WTC11 (cell line): ENCODE measurements at regions not wholly inside any gene's neighbourhood (a gene's known extent, or its start where the extent isn't known, plus 50 kb on each side); places are given as distances from the start of the nearest gene placed in this dataset.

Source experiments
- ATF1 ChIP-seq: sonication (generic); formaldehyde crosslinking; IDR thresholded peaks from 2 replicates; pipeline ENCODE4 v1.8.1; 2023; ENCODE audit warnings: mild to moderate bottlenecking, moderate library complexity, missing genetic modification reagents
- CBFB ChIP-seq: sonication (generic); formaldehyde crosslinking; IDR thresholded peaks from 2 replicates; pipeline ENCODE4 v1.8.1; 2022; ENCODE audit warnings: mild to moderate bottlenecking, low read depth, missing genetic modification reagents
- CREM ChIP-seq: sonication (generic); formaldehyde crosslinking; IDR thresholded peaks from 2 replicates; pipeline ENCODE4 v1.8.1; 2022; ENCODE audit warnings: mild to moderate bottlenecking, missing genetic modification reagents, moderate library complexity
- KAT7 ChIP-seq: sonication (generic); formaldehyde crosslinking; IDR thresholded peaks from 2 replicates; pipeline ENCODE4 v1.8.1; 2023; ENCODE audit warnings: missing genetic modification reagents, mild to moderate bottlenecking, borderline replicate concordance
- NR2C2 ChIP-seq: sonication (generic); formaldehyde crosslinking; IDR thresholded peaks from 2 replicates; pipeline ENCODE4 v1.8.0; 2022; ENCODE audit warnings: mild to moderate bottlenecking, missing genetic modification reagents
- ZNF232 ChIP-seq: sonication (generic); formaldehyde crosslinking; IDR thresholded peaks from 2 replicates; pipeline ENCODE4 v1.8.0; 2022; ENCODE audit warnings: mild to moderate bottlenecking, missing genetic modification reagents
- TF ChIP-seq, protein P1 (sequence below): fragments of 200-600 bp; IDR thresholded peaks from 2 replicates; pipeline ENCODE4 v1.8.0; 2022; ENCODE audit warnings: antibody characterized with exemption
- TF ChIP-seq, protein P2 (sequence below): sonication (generic); formaldehyde crosslinking; IDR thresholded peaks from 2 replicates; pipeline ENCODE4 v1.8.1; 2023; ENCODE audit warnings: mild to moderate bottlenecking, missing genetic modification reagents, moderate library complexity
- TF ChIP-seq, protein P3 (sequence below): sonication (generic); formaldehyde crosslinking; IDR thresholded peaks from 2 replicates; pipeline ENCODE4 v1.8.0; 2022; ENCODE audit warnings: missing genetic modification reagents
- TF ChIP-seq, protein P4 (sequence below): sonication (generic); formaldehyde crosslinking; conservative IDR thresholded peaks from 2 replicates; pipeline ENCODE4 v1.8.1; 2023; ENCODE audit warnings: mild to moderate bottlenecking, low read depth, missing genetic modification reagents, moderate library complexity
- TF ChIP-seq, protein P5 (sequence below): sonication (generic); formaldehyde crosslinking; IDR thresholded peaks from 2 replicates; pipeline ENCODE4 v1.8.1; 2023; ENCODE audit warnings: mild to moderate bottlenecking, missing genetic modification reagents, borderline replicate concordance
- TF ChIP-seq, protein P6 (sequence below): sonication (generic); formaldehyde crosslinking; IDR thresholded peaks from 2 replicates; pipeline ENCODE4 v1.8.1; 2023; ENCODE audit warnings: mild to moderate bottlenecking, missing genetic modification reagents

DNA sequence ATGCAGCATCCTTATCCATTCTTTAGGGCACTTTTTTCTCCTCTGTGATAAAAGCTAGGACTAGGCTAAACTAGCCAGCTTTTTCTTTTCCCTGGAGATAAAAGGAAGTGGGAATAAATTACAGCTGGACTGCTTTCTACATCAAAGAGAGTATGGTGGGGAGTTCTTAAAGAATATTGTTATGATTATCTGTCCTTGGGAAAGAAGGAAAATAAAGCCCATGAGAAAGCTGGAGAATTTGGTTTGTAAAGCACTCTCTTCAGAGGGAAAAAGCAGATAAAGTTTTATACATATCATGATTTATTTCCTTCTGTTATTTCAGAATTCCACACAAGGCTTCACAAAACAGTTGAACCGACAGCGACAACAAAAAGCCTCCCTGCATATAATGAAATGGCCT, 923.0 kb downstream of the DIPK2A start:
- TF ChIP-seq CBFB (CRISPR knock-in tag): no peak
- TF ChIP-seq, protein P1, sequence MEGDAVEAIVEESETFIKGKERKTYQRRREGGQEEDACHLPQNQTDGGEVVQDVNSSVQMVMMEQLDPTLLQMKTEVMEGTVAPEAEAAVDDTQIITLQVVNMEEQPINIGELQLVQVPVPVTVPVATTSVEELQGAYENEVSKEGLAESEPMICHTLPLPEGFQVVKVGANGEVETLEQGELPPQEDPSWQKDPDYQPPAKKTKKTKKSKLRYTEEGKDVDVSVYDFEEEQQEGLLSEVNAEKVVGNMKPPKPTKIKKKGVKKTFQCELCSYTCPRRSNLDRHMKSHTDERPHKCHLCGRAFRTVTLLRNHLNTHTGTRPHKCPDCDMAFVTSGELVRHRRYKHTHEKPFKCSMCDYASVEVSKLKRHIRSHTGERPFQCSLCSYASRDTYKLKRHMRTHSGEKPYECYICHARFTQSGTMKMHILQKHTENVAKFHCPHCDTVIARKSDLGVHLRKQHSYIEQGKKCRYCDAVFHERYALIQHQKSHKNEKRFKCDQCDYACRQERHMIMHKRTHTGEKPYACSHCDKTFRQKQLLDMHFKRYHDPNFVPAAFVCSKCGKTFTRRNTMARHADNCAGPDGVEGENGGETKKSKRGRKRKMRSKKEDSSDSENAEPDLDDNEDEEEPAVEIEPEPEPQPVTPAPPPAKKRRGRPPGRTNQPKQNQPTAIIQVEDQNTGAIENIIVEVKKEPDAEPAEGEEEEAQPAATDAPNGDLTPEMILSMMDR: no peak
- TF ChIP-seq, protein P2, sequence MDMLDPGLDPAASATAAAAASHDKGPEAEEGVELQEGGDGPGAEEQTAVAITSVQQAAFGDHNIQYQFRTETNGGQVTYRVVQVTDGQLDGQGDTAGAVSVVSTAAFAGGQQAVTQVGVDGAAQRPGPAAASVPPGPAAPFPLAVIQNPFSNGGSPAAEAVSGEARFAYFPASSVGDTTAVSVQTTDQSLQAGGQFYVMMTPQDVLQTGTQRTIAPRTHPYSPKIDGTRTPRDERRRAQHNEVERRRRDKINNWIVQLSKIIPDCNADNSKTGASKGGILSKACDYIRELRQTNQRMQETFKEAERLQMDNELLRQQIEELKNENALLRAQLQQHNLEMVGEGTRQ (CRISPR knock-in tag): no peak
- TF ChIP-seq, protein P3, sequence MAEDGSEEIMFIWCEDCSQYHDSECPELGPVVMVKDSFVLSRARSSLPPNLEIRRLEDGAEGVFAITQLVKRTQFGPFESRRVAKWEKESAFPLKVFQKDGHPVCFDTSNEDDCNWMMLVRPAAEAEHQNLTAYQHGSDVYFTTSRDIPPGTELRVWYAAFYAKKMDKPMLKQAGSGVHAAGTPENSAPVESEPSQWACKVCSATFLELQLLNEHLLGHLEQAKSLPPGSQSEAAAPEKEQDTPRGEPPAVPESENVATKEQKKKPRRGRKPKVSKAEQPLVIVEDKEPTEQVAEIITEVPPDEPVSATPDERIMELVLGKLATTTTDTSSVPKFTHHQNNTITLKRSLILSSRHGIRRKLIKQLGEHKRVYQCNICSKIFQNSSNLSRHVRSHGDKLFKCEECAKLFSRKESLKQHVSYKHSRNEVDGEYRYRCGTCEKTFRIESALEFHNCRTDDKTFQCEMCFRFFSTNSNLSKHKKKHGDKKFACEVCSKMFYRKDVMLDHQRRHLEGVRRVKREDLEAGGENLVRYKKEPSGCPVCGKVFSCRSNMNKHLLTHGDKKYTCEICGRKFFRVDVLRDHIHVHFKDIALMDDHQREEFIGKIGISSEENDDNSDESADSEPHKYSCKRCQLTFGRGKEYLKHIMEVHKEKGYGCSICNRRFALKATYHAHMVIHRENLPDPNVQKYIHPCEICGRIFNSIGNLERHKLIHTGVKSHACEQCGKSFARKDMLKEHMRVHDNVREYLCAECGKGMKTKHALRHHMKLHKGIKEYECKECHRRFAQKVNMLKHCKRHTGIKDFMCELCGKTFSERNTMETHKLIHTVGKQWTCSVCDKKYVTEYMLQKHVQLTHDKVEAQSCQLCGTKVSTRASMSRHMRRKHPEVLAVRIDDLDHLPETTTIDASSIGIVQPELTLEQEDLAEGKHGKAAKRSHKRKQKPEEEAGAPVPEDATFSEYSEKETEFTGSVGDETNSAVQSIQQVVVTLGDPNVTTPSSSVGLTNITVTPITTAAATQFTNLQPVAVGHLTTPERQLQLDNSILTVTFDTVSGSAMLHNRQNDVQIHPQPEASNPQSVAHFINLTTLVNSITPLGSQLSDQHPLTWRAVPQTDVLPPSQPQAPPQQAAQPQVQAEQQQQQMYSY: no peak
- no peak for TF ChIP-seq NR2C2
- TF ChIP-seq ZNF232 (CRISPR knock-in tag): no peak
- TF ChIP-seq ATF1 (CRISPR knock-in tag): no peak
- TF ChIP-seq, protein P4, sequence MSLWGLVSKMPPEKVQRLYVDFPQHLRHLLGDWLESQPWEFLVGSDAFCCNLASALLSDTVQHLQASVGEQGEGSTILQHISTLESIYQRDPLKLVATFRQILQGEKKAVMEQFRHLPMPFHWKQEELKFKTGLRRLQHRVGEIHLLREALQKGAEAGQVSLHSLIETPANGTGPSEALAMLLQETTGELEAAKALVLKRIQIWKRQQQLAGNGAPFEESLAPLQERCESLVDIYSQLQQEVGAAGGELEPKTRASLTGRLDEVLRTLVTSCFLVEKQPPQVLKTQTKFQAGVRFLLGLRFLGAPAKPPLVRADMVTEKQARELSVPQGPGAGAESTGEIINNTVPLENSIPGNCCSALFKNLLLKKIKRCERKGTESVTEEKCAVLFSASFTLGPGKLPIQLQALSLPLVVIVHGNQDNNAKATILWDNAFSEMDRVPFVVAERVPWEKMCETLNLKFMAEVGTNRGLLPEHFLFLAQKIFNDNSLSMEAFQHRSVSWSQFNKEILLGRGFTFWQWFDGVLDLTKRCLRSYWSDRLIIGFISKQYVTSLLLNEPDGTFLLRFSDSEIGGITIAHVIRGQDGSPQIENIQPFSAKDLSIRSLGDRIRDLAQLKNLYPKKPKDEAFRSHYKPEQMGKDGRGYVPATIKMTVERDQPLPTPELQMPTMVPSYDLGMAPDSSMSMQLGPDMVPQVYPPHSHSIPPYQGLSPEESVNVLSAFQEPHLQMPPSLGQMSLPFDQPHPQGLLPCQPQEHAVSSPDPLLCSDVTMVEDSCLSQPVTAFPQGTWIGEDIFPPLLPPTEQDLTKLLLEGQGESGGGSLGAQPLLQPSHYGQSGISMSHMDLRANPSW (CRISPR knock-in tag): no peak
- no peak for TF ChIP-seq CREM (CRISPR knock-in tag)
- TF ChIP-seq KAT7: no peak
- TF ChIP-seq, protein P5, sequence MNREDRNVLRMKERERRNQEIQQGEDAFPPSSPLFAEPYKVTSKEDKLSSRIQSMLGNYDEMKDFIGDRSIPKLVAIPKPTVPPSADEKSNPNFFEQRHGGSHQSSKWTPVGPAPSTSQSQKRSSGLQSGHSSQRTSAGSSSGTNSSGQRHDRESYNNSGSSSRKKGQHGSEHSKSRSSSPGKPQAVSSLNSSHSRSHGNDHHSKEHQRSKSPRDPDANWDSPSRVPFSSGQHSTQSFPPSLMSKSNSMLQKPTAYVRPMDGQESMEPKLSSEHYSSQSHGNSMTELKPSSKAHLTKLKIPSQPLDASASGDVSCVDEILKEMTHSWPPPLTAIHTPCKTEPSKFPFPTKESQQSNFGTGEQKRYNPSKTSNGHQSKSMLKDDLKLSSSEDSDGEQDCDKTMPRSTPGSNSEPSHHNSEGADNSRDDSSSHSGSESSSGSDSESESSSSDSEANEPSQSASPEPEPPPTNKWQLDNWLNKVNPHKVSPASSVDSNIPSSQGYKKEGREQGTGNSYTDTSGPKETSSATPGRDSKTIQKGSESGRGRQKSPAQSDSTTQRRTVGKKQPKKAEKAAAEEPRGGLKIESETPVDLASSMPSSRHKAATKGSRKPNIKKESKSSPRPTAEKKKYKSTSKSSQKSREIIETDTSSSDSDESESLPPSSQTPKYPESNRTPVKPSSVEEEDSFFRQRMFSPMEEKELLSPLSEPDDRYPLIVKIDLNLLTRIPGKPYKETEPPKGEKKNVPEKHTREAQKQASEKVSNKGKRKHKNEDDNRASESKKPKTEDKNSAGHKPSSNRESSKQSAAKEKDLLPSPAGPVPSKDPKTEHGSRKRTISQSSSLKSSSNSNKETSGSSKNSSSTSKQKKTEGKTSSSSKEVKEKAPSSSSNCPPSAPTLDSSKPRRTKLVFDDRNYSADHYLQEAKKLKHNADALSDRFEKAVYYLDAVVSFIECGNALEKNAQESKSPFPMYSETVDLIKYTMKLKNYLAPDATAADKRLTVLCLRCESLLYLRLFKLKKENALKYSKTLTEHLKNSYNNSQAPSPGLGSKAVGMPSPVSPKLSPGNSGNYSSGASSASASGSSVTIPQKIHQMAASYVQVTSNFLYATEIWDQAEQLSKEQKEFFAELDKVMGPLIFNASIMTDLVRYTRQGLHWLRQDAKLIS: no peak
- TF ChIP-seq, protein P6, sequence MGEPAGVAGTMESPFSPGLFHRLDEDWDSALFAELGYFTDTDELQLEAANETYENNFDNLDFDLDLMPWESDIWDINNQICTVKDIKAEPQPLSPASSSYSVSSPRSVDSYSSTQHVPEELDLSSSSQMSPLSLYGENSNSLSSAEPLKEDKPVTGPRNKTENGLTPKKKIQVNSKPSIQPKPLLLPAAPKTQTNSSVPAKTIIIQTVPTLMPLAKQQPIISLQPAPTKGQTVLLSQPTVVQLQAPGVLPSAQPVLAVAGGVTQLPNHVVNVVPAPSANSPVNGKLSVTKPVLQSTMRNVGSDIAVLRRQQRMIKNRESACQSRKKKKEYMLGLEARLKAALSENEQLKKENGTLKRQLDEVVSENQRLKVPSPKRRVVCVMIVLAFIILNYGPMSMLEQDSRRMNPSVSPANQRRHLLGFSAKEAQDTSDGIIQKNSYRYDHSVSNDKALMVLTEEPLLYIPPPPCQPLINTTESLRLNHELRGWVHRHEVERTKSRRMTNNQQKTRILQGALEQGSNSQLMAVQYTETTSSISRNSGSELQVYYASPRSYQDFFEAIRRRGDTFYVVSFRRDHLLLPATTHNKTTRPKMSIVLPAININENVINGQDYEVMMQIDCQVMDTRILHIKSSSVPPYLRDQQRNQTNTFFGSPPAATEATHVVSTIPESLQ (CRISPR knock-in tag): no peak
